ENCODE measurements at regions not wholly inside any gene's neighbourhood (a gene's known extent, or its start where the extent isn't known, plus 50 kb on each side); places are given as distances from the start of the nearest gene placed in this dataset.

DNA sequence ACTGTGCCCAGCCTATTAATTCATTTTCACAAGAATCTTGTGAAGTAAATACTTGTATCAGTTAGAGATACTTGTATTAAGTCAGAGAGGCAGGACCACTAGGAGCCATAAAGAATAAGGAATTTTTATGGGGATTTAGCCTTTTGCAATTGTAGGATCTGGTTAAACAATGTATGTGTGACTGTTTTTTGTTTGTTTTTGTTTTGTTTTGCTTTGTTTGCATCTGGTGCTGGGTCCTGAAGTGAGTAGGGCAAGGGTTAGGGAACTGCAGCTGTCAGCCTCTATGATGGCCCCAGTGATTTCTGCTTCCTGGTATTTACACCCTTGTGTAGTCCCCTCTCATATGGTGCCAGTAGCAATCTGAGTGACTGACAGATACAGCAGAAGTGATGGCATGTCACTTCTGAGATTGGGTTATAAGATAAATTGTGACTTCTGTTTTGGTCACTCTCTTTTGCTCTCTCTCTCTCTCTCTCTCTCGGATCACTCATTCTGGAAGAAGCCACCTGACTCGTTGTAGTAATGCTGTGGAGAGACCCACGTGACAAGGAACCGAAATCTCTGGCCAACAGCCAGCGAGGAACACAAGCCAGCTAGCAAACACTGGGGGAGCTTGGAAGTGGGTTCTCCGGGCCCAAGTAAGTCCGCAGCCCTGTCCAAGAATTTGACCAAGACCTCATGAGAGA, 96.2 kb upstream of the MARK1 start:
- no peak for TF ChIP-seq EZH2 (IDR thresholded peaks at IDR 0.05; ENCODE audit: borderline replicate concordance, low read depth, low read length)
- TF ChIP-seq, protein P1, sequence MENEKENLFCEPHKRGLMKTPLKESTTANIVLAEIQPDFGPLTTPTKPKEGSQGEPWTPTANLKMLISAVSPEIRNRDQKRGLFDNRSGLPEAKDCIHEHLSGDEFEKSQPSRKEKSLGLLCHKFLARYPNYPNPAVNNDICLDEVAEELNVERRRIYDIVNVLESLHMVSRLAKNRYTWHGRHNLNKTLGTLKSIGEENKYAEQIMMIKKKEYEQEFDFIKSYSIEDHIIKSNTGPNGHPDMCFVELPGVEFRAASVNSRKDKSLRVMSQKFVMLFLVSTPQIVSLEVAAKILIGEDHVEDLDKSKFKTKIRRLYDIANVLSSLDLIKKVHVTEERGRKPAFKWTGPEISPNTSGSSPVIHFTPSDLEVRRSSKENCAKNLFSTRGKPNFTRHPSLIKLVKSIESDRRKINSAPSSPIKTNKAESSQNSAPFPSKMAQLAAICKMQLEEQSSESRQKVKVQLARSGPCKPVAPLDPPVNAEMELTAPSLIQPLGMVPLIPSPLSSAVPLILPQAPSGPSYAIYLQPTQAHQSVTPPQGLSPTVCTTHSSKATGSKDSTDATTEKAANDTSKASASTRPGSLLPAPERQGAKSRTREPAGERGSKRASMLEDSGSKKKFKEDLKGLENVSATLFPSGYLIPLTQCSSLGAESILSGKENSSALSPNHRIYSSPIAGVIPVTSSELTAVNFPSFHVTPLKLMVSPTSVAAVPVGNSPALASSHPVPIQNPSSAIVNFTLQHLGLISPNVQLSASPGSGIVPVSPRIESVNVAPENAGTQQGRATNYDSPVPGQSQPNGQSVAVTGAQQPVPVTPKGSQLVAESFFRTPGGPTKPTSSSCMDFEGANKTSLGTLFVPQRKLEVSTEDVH (IDR thresholded peaks at IDR 0.05; ENCODE audit: low read depth, partially characterized antibody) = no peak
- TF ChIP-seq MAFF (IDR thresholded peaks at IDR 0.05; ENCODE audit: low read length) = no peak
- no peak for TF ChIP-seq HDAC2 (IDR thresholded peaks at IDR 0.05)
- TF ChIP-seq, protein P2, sequence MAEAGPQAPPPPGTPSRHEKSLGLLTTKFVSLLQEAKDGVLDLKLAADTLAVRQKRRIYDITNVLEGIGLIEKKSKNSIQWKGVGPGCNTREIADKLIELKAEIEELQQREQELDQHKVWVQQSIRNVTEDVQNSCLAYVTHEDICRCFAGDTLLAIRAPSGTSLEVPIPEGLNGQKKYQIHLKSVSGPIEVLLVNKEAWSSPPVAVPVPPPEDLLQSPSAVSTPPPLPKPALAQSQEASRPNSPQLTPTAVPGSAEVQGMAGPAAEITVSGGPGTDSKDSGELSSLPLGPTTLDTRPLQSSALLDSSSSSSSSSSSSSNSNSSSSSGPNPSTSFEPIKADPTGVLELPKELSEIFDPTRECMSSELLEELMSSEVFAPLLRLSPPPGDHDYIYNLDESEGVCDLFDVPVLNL (CRISPR knock-in tag; IDR thresholded peaks at IDR 0.05; ENCODE audit: low read depth) = no peak
- no peak for TF ChIP-seq ZNF253 (CRISPR knock-in tag; conservative IDR thresholded peaks at IDR 0.05)
- TF ChIP-seq CTCF (IDR thresholded peaks at IDR 0.05 in 2 of 3, conservative IDR thresholded peaks at IDR 0.05 in 1 of 3; ENCODE audit: insufficient read depth in 2 of 3, low read depth in 1 of 3, low read length in 3 of 3) = no peak
- TF ChIP-seq SP2 (IDR thresholded peaks at IDR 0.05; ENCODE audit: extremely low read depth, low read depth, low read length, poor library complexity, severe bottlenecking) = no peak
- TF ChIP-seq HNRNPL (IDR thresholded peaks at IDR 0.05; ENCODE audit: low read depth, low read length) = no peak
- no peak for TF ChIP-seq SMARCA5 (IDR thresholded peaks at IDR 0.05)
- TF ChIP-seq HMG20B (CRISPR knock-in tag; IDR thresholded peaks at IDR 0.05) = no peak
- TF ChIP-seq MTA1 (IDR thresholded peaks at IDR 0.05; ENCODE audit: borderline replicate concordance) = no peak

Data from K562 (cell line).